ENCODE measurements at regions not wholly inside any gene's neighbourhood (a gene's known extent, or its start where the extent isn't known, plus 50 kb on each side); places are given as distances from the start of the nearest gene placed in this dataset.

DNA sequence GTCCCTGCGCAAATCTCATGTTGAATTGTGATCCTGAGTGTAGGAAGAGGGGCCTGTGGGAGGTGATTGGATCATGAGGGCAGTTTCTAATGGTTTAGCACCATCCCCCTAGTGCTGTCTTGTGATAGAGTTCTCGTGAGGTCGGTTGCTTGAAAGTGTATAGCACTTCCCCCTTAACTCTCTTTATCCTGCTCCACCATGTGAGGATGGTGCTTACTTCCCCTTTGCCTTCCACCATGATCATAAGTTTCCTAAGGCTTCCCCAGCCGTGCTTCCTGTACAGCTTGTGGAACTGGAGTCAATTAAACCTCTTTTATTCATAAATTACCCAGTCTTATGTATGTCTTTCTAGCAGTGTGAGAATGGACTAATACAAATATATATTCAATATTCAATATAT, 303.7 kb upstream of the SEL1L start:
- TF ChIP-seq POLR2A (IDR thresholded peaks at IDR 0.05; ENCODE audit: low read length) (no peak), GATA1 (IDR thresholded peaks at IDR 0.05; ENCODE audit: low read depth, low read length) (no peak)

All from erythroblast (primary cell).